Upper lobe of right lung (tissue), 1 donor: ENCODE measurements at regions not wholly inside any gene's neighbourhood (a gene's known extent, or its start where the extent isn't known, plus 50 kb on each side); places are given as distances from the start of the nearest gene placed in this dataset.

Source experiments
- ATAC-seq: fragments of 200-7000 bp; cut with Tn5 transposase; one replicate; pipeline ENCODE4 v1.9.1; 2020; ENCODE audit warnings: mild to moderate bottlenecking, moderate library complexity
- DNase-seq: peaks from one replicate; pipeline ENCODE4 v3.0.0-alpha.2; 2020
- H3K27ac ChIP-seq: fragments of 200-600 bp; one replicate; pipeline ENCODE4 v1.8.0; 2022
- H3K27me3 ChIP-seq: fragments of 200-600 bp; one replicate; pipeline ENCODE4 v1.8.0; 2022; ENCODE audit warnings: mild to moderate bottlenecking
- H3K36me3 ChIP-seq: fragments of 200-600 bp; one replicate; pipeline ENCODE4 v1.8.0; 2022
- H3K4me1 ChIP-seq: fragments of 200-600 bp; one replicate; pipeline ENCODE4 v1.8.0; 2022
- H3K4me3 ChIP-seq: fragments of 200-600 bp; one replicate; pipeline ENCODE4 v1.8.0; 2022; ENCODE audit warnings: mild to moderate bottlenecking
- H3K9me3 ChIP-seq: fragments of 200-600 bp; one replicate; pipeline ENCODE4 v1.8.0; 2022
- intact Hi-C: fragments of 100-400 bp; cut with DNase I; formaldehyde crosslinking; loops from one replicate; pipeline ENCODE4 v1.11.0; 2022
- TF ChIP-seq, protein P1 (sequence below): fragments of 200-600 bp; IDR thresholded peaks from one replicate; pipeline ENCODE4 v1.8.0; 2022; ENCODE audit warnings: antibody characterized with exemption
- donor health status: DM: no; HTN: yes; CAD: no; lungs with severe emphysema.

- TF ChIP-seq, protein P1, sequence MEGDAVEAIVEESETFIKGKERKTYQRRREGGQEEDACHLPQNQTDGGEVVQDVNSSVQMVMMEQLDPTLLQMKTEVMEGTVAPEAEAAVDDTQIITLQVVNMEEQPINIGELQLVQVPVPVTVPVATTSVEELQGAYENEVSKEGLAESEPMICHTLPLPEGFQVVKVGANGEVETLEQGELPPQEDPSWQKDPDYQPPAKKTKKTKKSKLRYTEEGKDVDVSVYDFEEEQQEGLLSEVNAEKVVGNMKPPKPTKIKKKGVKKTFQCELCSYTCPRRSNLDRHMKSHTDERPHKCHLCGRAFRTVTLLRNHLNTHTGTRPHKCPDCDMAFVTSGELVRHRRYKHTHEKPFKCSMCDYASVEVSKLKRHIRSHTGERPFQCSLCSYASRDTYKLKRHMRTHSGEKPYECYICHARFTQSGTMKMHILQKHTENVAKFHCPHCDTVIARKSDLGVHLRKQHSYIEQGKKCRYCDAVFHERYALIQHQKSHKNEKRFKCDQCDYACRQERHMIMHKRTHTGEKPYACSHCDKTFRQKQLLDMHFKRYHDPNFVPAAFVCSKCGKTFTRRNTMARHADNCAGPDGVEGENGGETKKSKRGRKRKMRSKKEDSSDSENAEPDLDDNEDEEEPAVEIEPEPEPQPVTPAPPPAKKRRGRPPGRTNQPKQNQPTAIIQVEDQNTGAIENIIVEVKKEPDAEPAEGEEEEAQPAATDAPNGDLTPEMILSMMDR, result no peak
- Histone ChIP-seq H3K4me3 (no peak overlapping the region), H3K36me3 (no peaks in the 10 kb centered on the region), H3K9me3 (no peaks in the 10 kb centered on the region), H3K27me3 (peaks cover 16% of the 10 kb centered on the region), H3K4me1 (no peaks in the 10 kb centered on the region), H3K27ac (no peak overlapping the region)
- DNase-seq, result no peak
- no peak for ATAC-seq
- intact Hi-C loops, result no loop called here
Measured at GRCh38 chr12:65665817-65666216, 158.5 kb upstream of the HMGA2 start.

GRCh38 chr12:65666876-65667275 is 157.4 kb upstream of the HMGA2 start:
- H3K27me3 ChIP-seq, result peaks cover 9% of the 10 kb centered on the region
- intact Hi-C loops, result no loop called here
- no peak for DNase-seq
- ATAC-seq, result no peak
- H3K36me3 ChIP-seq, result no peaks in the 10 kb centered on the region
- no peak overlapping the region for H3K27ac ChIP-seq
- no peaks in the 10 kb centered on the region for H3K4me1 ChIP-seq
- H3K4me3 ChIP-seq, result no peak overlapping the region
- no peaks in the 10 kb centered on the region for H3K9me3 ChIP-seq
- TF ChIP-seq, protein P1, result no peak

DNA sequence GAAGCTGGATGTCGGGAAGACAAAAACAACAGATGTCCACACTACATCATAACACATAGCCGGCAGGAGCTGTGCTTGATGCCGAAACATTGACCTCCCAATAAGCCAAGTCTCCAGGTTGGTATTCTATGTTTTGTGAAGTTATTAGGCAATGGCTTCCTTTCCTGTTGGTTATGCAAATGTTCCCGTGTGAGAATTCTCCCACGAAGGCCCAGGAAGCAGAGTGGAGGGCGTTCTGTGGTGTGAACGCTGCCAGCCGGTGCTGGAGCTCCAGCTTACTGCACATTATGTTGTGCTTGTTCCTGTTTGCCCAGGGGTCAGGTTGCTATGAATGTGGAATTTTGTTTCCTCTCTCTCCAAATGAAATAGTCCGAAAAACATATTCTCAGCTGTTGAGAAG is 156.4 kb upstream of the HMGA2 start:
- H3K4me3 ChIP-seq, result no peak overlapping the region
- DNase-seq (no peak), ATAC-seq (no peak)
- TF ChIP-seq, protein P1, result no peak
- intact Hi-C loops, result no loop called here
- H3K9me3 ChIP-seq, result no peaks in the 10 kb centered on the region
- H3K4me1 ChIP-seq, result no peaks in the 10 kb centered on the region
- no peaks in the 10 kb centered on the region for H3K36me3 ChIP-seq
- H3K27ac ChIP-seq, result no peak overlapping the region
- H3K27me3 ChIP-seq, result peaks cover 9% of the 10 kb centered on the region

GRCh38 chr12:65668981-65669695 is 155.1 kb upstream of the HMGA2 start:
- no peaks in the 10 kb centered on the region for H3K36me3 ChIP-seq
- H3K4me1 ChIP-seq, result no peaks in the 10 kb centered on the region
- ATAC-seq, result no peak
- intact Hi-C loops, result no loop called here
- no peak overlapping the region for H3K4me3 ChIP-seq
- DNase-seq, result no peak
- H3K9me3 ChIP-seq, result no peaks in the 10 kb centered on the region
- H3K27me3 ChIP-seq, result peaks cover 9% of the 10 kb centered on the region
- no peak overlapping the region for H3K27ac ChIP-seq
- TF ChIP-seq, protein P1, result no peak

GRCh38 chr12:65670775-65671174 is 153.5 kb upstream of the HMGA2 start:
- no peaks in the 10 kb centered on the region for H3K36me3 ChIP-seq
- H3K27me3 ChIP-seq, result peaks cover 7% of the 10 kb centered on the region
- TF ChIP-seq, protein P1, result no peak
- H3K4me1 ChIP-seq, result no peaks in the 10 kb centered on the region
- DNase-seq (no peak), ATAC-seq (no peak)
- H3K4me3 ChIP-seq, result no peak overlapping the region
- no peaks in the 10 kb centered on the region for H3K9me3 ChIP-seq
- intact Hi-C loops, result no loop called here
- H3K27ac ChIP-seq, result no peak overlapping the region

- H3K9me3 ChIP-seq, result no peaks in the 10 kb centered on the region
- H3K36me3 ChIP-seq, result no peaks in the 10 kb centered on the region
- DNase-seq, result no peak
- no peak overlapping the region for H3K27ac ChIP-seq
- intact Hi-C loops, result no loop called here
- ATAC-seq, result no peak
- no peaks in the 10 kb centered on the region for H3K4me1 ChIP-seq
- no peaks in the 10 kb centered on the region for H3K27me3 ChIP-seq
- TF ChIP-seq, protein P1, result no peak
- no peak overlapping the region for H3K4me3 ChIP-seq
Measured at GRCh38 chr12:65672441-65672840, 151.8 kb upstream of the HMGA2 start.
